DOHH2 (cell line): ENCODE measurements at regions not wholly inside any gene's neighbourhood (a gene's known extent, or its start where the extent isn't known, plus 50 kb on each side); places are given as distances from the start of the nearest gene placed in this dataset.

ENCODE experiments used
- CTCF ChIP-seq: fragments of 200-600 bp; sonication (generic); IDR thresholded peaks from one replicate; pipeline ENCODE4 v1.5.1; 2014; ENCODE audit warnings: antibody characterized with exemption, mild to moderate bottlenecking, low read depth, low read length; ENCODE audit not compliant: poor library complexity, severe bottlenecking
- EZH2phosphoT487 ChIP-seq: fragments of 200-600 bp; sonication (generic); IDR thresholded peaks from 2 replicates; pipeline ENCODE4 v1.6.1; 2017; ENCODE audit warnings: borderline replicate concordance, mild to moderate bottlenecking, antibody characterized with exemption, low read length, moderate library complexity, mixed read lengths

DNA sequence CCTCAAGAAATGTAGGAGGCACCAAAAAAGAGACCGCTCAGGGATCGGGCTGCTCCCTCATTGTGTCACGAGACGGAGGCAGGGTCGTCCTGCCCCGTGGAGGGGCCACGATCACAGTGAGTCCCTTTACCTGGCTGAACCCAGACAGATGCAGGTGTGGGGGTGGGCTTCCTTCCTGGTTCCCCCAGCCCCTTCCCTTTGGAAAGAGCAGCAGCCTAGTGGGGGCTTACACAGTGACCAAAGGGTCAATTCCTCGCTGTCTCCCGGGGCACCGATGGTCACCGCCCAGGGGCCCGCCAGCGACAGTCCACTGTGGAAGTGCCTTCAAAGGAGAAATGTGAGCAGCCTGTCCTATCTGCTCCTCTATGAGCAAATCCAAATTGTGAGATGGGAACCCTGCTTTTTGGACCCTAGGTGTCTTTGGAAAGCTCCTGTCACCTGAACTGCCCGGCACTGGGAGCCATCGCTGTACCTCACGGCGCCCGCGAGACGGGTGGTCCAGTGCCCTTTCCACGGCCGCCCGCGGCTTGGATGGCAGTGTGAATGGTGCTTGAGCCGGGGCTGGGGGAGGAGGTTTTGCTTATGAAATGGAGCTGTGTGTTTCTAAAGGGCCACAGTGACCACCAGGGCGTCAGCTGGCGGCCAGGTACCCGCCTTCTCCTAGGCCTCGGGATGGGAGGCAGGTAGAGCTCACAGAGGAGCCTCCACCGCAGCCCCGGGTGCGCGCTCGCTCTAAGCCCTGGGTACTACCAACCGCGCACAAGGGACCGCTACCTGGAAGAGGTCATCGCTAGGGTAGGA, 155.7 kb downstream of the KLF13 start:
- TF ChIP-seq CTCF (no peak), EZH2phosphoT487 (0 out of 2 replicates have a peak, but pooled peaks have one; percentile 5)
